Activated CD4-positive, alpha-beta T cell treated with anti-CD3 and anti-CD28 coated beads, Interleukin-2, Interleukin-6, amounts not matched to agents 100 ng/mL and 50 ng/mL, durations not matched to agents 16 hours and 8 hours (primary cell): ENCODE measurements at regions not wholly inside any gene's neighbourhood (a gene's known extent, or its start where the extent isn't known, plus 50 kb on each side); places are given as distances from the start of the nearest gene placed in this dataset.

ENCODE experiments used
- DNase-seq: peaks from one replicate; pipeline ENCODE4 v3.0.0-alpha.2; 2020

DNA sequence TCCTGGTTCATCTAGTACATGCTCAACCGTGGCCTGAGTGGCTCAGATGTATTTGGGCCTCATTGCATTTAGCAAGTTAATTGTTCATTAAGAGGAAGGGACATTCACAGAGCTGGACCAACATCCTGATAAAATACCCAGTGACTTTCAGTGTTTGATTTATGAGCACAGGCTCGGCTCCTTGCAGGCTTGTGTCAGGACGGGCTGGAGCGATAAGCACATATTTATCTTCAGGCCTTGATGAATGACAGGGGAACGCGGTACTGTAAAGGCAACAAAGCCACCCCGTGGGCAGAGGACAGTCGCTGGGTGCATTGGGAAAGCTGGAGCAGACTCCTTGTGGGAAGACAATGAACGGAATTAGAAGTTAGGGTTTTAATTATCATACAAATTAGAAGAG lies 548.6 kb upstream of the HS6ST1 start:
- DNase-seq = no peak

DNA sequence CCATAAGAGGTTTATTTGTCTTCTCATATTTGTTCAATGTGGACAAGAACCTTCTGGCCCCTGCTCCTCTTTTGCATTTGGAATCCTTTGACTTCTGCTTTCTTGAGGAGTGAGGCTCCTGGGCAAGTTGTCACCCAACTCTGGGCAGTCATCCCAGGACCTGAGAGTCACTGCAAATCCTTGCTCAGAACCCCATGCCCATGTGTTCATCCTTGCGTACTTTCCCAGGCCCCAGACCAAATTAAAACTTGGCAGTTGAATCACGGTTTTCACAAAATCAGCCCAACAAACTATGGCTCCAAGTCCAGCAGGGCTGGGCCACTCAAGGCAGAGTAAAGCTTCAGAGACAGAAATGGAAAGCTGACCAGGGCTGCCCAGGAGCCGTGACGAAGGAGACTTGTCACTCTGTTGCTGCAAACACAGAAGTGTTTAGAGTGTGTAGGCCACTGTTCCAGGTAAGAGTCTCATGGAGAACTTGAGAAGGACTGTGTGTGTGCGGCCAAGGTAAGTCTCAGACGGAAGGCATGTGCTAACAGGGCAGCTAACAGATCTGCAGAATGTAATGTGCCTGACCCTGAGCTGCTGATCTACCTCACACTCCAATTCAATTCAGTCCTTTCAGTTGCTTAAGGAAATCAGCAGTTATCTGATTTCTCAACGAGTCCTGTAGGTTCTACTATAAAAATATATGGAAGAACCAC lies 549.4 kb upstream of the HS6ST1 start:
- no peak for DNase-seq

DNA sequence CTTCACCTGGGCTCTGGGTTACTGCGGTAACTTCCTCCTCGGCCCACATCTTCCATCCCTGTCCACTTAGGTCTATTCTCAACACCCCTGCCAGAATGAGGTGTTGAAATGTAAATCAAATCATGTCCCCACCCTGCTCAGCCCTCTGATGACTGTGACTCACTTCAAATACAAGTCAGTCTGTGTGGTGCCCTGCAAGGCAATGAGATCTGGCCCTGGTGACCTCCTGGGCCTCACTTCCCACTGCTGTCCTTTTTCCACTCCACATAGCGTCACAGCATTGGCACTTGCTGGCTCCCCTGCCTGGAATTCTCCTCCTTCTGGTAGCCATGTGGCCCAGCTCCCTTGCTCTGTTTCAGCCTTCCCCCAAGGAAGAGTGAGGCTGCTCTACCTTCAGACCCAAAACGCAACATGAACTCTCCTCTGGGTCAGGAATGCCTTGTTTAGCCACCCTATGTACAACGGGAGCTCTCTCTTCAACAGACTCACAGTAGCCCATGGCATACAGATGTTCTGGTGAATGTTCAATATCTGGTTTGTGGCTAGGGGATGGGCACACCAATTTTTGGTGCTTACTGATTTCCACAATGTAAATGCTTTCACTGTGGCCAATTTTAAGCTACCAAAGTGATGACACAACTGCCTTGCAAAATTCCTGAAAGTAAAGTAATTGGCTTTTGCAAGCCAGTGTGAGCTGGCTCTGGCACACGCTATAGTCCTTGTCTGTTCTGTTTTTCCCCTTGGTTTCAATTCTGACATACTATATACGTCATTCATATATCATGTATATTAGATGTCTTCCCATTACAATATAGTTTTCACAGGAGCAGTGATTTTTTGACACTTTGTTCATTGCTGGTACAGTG lies 550.3 kb upstream of the HS6ST1 start:
- DNase-seq = no peak

DNA sequence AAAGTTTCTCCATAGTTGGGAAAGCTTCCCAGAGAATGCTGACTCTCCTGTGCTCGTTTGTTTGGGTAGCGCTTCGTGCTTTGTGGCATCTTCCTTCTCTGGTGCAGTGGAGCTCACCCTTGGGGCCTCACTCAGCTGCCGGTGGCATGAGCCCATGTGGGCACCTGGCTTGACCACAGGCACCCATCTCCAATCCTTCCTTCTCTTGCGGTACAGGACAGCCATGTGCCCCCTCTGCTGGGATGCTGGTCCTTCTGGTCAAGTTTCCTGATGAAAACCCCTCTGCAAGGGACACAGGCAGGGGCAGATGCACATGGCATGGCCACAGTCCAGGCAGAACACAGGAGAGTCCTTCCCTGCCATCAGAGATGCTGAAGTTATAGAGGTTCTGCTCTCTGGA lies 555.9 kb upstream of the HS6ST1 start:
- no peak for DNase-seq

- no peak for DNase-seq
Observed at GRCh38 chr2:128876986-128877983, 558.6 kb upstream of the HS6ST1 start.

DNA sequence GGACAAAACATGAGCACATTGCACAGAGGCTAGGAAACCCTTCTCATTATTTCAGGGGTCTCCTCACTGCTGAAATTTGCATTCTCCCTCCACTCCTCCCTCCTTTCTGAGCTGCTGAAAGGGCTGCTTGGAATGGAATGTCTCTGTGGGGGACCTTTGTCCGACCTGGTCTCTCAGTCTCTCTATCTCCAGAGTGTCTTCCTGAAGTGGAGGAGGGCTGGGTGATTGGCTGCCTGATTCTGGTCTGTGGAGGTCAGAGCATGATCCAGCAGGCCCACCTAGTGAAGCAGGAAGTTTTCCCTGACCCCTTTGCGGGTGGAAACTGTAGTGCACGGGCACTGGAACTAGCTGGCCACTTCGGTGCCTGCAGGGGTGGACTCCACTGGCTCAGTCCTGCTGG lies 560.5 kb upstream of the HS6ST1 start:
- DNase-seq = no peak

DNA sequence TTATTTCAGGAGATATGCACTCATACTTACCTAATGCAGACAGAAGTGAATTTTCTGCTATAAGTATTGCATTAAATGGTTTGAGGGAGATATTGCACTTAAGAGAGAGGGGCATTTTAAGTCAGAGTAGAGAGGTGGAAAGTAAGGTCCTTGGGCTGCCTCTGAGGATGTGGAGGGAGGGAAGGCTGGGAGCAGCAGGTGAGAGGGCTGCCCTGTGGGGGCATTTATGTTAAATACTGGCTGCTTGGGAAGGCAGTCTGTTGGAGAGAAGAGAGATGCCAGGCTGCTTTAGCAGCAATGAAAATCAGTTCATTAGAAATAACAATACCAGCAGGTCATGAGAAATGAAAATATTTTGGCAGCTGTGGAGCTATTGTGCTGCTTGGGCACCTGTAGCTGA lies 576.2 kb upstream of the HS6ST1 start:
- no peak for DNase-seq

GRCh38 chr2:128901572-128902391 lies 583.1 kb upstream of the HS6ST1 start:
- no peak for DNase-seq

GRCh38 chr2:128903637-128904036 lies 585.0 kb upstream of the HS6ST1 start:
- DNase-seq = no peak

- no peak for DNase-seq
Observed at GRCh38 chr2:128911276-128911675, 592.6 kb upstream of the HS6ST1 start.

GRCh38 chr2:128914320-128914719 lies 595.7 kb upstream of the HS6ST1 start:
- no peak for DNase-seq

DNA sequence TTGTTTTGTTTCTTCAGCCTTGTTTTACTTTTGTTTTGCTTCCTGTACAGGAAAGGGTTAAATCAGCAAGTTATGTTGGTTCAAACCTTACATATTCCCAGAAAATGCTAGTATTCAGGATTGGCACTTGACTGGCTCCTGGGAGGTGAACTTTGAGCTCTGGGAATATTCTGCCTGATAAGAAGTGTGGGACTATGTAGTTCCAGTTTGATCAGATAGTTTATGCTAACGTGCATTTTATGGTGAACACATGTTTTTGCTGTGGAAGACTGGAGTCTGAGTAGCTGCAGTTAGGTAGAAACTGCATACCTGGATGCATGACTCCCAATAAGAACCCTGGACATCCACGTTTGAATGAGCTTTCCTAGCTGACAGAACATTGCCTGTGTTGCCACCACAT lies 603.1 kb upstream of the HS6ST1 start:
- no peak for DNase-seq

DNA sequence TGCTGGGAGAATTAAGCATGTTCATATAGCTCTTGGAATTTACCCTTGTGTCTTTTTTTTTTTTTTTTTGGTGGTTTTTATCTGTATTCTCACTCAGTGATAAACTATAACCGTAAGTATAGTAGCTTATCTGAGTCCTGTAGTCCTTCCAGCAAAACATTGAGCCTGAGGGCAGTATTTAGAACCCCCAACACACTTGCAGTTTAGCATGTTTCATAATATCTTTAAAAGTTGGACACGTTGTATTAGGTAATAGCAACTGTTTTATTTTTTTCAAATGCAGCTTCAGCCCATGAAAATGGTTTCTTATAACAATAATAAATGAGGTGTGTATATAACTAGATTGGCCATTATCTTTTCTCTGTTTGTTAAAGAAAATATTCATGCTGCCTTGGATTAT lies 603.5 kb upstream of the HS6ST1 start:
- no peak for DNase-seq

GRCh38 chr2:128925631-128926030 lies 607.0 kb upstream of the HS6ST1 start:
- no peak for DNase-seq

- DNase-seq = no peak
Observed at GRCh38 chr2:128930101-128930500, 611.4 kb upstream of the HS6ST1 start.

GRCh38 chr2:128940378-128940777 lies 621.7 kb upstream of the HS6ST1 start:
- no peak for DNase-seq

- no peak for DNase-seq
Observed at GRCh38 chr2:128941751-128942150, 623.1 kb upstream of the HS6ST1 start.

- no peak for DNase-seq
Observed at GRCh38 chr2:128949360-128949759, 630.7 kb upstream of the HS6ST1 start.

DNA sequence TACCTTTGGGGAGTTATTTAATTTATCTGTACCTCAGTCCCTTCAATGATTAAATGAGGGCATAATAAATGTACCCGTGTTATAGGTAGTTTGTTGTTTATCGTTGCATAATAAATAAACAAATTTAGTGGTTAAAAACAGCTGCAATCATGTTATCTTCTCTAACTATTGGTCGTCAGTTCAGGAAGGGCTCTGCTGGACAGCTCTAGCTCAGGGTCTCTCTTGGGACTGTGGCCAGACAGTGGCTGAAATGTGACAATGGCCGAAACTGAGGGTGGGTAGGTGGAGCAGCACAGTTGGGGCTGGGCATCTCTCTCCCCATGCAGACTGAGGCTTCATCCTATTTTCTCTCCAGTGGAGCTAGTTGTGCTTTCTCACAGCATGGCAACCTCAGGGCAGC lies 632.1 kb upstream of the HS6ST1 start:
- DNase-seq = no peak

- no peak for DNase-seq
Observed at GRCh38 chr2:128958241-128958640, 639.6 kb upstream of the HS6ST1 start.

- no peak for DNase-seq
Observed at GRCh38 chr2:128967646-128968045, 649.0 kb upstream of the HS6ST1 start.

DNA sequence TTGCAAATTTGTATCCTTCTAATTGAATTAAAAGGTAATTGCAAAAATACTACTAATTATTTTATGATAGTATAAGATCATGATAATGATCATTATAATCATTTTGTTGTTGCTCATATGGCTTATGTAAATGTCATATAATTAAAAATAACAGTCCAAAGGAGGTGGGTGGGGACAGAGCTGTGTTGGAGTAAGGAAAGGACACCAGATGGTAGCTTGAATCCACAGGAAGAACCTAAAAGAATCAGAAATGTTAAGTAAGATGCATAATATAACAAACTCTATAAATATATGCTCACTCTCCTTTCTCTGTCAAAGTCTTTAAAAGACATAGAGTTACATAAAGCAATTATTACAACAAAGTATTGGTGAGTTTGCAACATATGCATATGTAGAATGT lies 650.7 kb upstream of the HS6ST1 start:
- DNase-seq = no peak
